Skeletal muscle cell (primary cell): ENCODE measurements at regions not wholly inside any gene's neighbourhood (a gene's known extent, or its start where the extent isn't known, plus 50 kb on each side); places are given as distances from the start of the nearest gene placed in this dataset.
A peak's percentile ranks its signal among the peaks of the same experiment; 100 is the strongest.

Experiments used
- DNase-seq: peaks from one replicate; pipeline ENCODE4 v3.0.0-alpha.2; 2010; ENCODE audit warnings: low read depth
- H3K4me3 ChIP-seq: 2 replicates; pipeline ENCODE4 v1.5.1; 2011; ENCODE audit warnings: low read depth, mild to moderate bottlenecking, control low read depth, low read length, moderate library complexity

GRCh38 chr10:4696186-4696585, 129.8 kb upstream of the AKR1E2 start:
- no peak for DNase-seq
- H3K4me3 ChIP-seq = no peak overlapping the region

GRCh38 chr10:4693967-4694366, 132.0 kb upstream of the AKR1E2 start:
- no peak overlapping the region for H3K4me3 ChIP-seq
- no peak for DNase-seq

- no peak overlapping the region for H3K4me3 ChIP-seq
Measured at GRCh38 chr10:4692206-4692605, 133.8 kb upstream of the AKR1E2 start.

GRCh38 chr10:4691776-4692175, 134.2 kb upstream of the AKR1E2 start:
- H3K4me3 ChIP-seq = no peak overlapping the region
- no peak for DNase-seq

More at GRCh38 chr10:4692206-4692605, 133.8 kb upstream of the AKR1E2 start:
- DNase-seq = no peak

GRCh38 chr10:4691301-4691700, 134.7 kb upstream of the AKR1E2 start:
- DNase-seq = no peak

GRCh38 chr10:4688601-4689000, 137.4 kb upstream of the AKR1E2 start:
- DNase-seq = no peak
- H3K4me3 ChIP-seq = no peak overlapping the region

More at GRCh38 chr10:4691301-4691700, 134.7 kb upstream of the AKR1E2 start:
- no peak overlapping the region for H3K4me3 ChIP-seq

GRCh38 chr10:4688168-4688567, 137.8 kb upstream of the AKR1E2 start:
- H3K4me3 ChIP-seq = no peak overlapping the region
- DNase-seq = no peak

GRCh38 chr10:4687397-4687796, 138.6 kb upstream of the AKR1E2 start:
- no peak for DNase-seq
- H3K4me3 ChIP-seq = no peak overlapping the region

- peak; percentile 65 for DNase-seq
- H3K4me3 ChIP-seq = no peak overlapping the region
Measured at GRCh38 chr10:4686644-4686996, 139.4 kb upstream of the AKR1E2 start.

- no peak overlapping the region for H3K4me3 ChIP-seq
- DNase-seq = no peak
Measured at GRCh38 chr10:4685904-4686643, 139.9 kb upstream of the AKR1E2 start.

- H3K4me3 ChIP-seq = no peak overlapping the region
- no peak for DNase-seq
Measured at GRCh38 chr10:4685491-4685890, 140.5 kb upstream of the AKR1E2 start.

- no peak overlapping the region for H3K4me3 ChIP-seq
- no peak for DNase-seq
Measured at GRCh38 chr10:4684434-4684833, 141.6 kb upstream of the AKR1E2 start.

GRCh38 chr10:4683838-4684237, 142.2 kb upstream of the AKR1E2 start:
- no peak overlapping the region for H3K4me3 ChIP-seq
- DNase-seq = no peak

- no peak overlapping the region for H3K4me3 ChIP-seq
- DNase-seq = no peak
Measured at GRCh38 chr10:4683137-4683536, 142.9 kb upstream of the AKR1E2 start.

- DNase-seq = no peak
- no peak overlapping the region for H3K4me3 ChIP-seq
Measured at GRCh38 chr10:4678951-4679671, 146.9 kb upstream of the AKR1E2 start.

GRCh38 chr10:4678023-4678950, 147.7 kb upstream of the AKR1E2 start:
- peak; percentile 76 for DNase-seq
- no peak overlapping the region for H3K4me3 ChIP-seq

GRCh38 chr10:4677296-4678021, 148.5 kb upstream of the AKR1E2 start:
- no peak overlapping the region for H3K4me3 ChIP-seq

GRCh38 chr10:4676566-4676965, 149.4 kb upstream of the AKR1E2 start:
- no peak for DNase-seq
- no peak overlapping the region for H3K4me3 ChIP-seq

More at GRCh38 chr10:4677296-4678021, 148.5 kb upstream of the AKR1E2 start:
- DNase-seq = peak; percentile 60

GRCh38 chr10:4675808-4676207, 150.2 kb upstream of the AKR1E2 start:
- no peak overlapping the region for H3K4me3 ChIP-seq
- DNase-seq = no peak
